GM18868 (cell line): ENCODE measurements at regions not wholly inside any gene's neighbourhood (a gene's known extent, or its start where the extent isn't known, plus 50 kb on each side); places are given as distances from the start of the nearest gene placed in this dataset.

Source experiments
- ATAC-seq: cut with Tn5 transposase; IDR thresholded peaks from one replicate; pipeline ENCODE4 v1.9.1; 2021; ENCODE audit warnings: mild to moderate bottlenecking, moderate library complexity; ENCODE audit not compliant: unreplicated experiment

DNA sequence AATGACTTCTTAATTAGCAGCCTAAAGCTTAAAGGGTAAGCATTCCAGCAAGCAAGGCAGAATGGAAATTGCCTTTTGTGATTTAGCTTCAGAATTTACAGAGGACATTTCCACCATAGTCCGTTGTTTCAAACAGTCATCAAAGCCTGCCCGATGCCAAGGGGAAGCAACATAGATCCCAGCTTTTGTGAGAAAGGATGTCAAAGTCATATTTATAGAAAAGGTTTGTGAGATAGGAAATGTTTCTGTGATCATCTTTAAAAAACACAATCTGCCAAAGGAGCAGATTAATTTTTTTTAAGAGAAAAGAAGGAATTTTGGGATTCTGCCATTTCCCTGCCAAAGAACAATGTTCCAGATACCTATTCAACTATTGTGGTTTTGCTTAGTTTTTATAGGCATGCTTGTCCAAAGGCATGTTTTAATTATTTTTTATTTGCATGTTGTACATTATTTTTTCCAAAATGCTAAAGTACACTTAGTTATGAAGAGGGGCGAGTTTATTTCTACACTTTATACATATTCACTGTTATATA is 346.9 kb downstream of the ZNF608 start:
- no peak for ATAC-seq

- no peak for ATAC-seq
These were observed 348.0 kb downstream of the ZNF608 start for GRCh38 chr5:124398460-124398859.

GRCh38 chr5:124397317-124397716 is 349.1 kb downstream of the ZNF608 start:
- no peak for ATAC-seq

DNA sequence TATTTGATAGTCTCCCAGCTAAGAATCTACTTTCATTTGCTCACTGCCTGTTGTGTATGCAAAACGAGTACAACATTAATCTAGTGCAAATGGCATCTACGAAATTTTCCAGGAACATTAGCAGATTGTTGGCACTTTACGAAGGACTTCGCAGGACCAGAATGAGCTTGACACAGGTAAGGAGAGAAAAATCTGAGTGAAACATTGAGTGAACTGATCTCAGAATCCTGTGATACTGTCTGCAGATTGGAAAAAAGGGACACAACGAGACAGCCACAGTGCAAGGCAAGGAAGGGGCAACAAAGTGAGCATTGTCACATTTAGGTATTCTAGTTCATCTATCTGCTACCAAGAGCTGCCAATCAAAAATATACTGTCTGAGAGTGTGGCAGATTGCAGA is 350.5 kb downstream of the ZNF608 start:
- no peak for ATAC-seq

GRCh38 chr5:124395287-124395686 is 351.2 kb downstream of the ZNF608 start:
- no peak for ATAC-seq

- ATAC-seq = no peak
These were observed 351.7 kb downstream of the ZNF608 start for GRCh38 chr5:124394700-124395245.

- ATAC-seq = no peak
These were observed 352.7 kb downstream of the ZNF608 start for GRCh38 chr5:124393584-124394379.

DNA sequence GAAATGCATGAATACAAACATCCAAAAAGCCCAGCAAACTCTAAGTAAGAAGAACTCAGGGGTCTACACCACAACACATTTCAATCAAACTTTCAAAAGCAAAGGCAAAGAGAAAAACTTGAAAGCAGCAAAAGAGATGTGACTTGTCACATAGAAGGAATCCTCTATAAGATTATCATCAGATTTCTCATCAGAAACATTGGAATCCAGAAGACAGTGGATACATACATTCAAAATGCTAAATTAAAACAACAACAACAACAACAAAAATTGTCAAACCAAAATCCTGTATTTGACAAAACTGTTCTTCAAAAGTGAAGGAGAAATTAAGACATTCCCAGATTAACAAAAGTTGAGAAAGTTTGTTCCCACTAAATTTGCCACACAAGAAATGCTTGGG is 362.7 kb downstream of the ZNF608 start:
- no peak for ATAC-seq

- no peak for ATAC-seq
These were observed 369.1 kb downstream of the ZNF608 start for GRCh38 chr5:124377386-124377785.

GRCh38 chr5:124373883-124374282 is 372.6 kb downstream of the ZNF608 start:
- ATAC-seq = no peak

GRCh38 chr5:124372457-124372856 is 374.0 kb downstream of the ZNF608 start:
- ATAC-seq = no peak

GRCh38 chr5:124371111-124371706 is 375.2 kb downstream of the ZNF608 start:
- ATAC-seq = no peak

GRCh38 chr5:124370601-124371000 is 375.8 kb downstream of the ZNF608 start:
- ATAC-seq = no peak

DNA sequence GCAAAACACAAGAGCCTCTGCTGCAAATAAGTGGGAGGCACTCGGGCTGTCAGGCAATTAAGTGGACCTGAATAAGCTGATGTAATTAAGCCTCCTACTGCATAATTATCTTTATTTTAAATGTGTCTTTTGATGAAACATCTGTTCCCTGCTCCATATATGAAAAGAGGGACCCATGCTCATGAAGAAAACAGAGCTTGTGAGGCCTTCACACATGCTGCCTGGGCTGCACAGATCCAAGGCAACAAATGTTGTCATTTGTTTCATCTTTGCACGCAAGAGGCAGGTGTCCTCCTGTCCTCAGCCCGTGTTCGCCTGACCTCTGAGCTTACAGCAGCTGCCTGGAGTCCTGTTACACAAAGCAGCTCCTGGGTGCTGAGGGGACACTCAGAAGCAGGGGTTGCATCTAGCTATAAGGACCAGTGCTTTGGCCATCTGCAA is 381.1 kb downstream of the ZNF608 start:
- ATAC-seq = no peak

DNA sequence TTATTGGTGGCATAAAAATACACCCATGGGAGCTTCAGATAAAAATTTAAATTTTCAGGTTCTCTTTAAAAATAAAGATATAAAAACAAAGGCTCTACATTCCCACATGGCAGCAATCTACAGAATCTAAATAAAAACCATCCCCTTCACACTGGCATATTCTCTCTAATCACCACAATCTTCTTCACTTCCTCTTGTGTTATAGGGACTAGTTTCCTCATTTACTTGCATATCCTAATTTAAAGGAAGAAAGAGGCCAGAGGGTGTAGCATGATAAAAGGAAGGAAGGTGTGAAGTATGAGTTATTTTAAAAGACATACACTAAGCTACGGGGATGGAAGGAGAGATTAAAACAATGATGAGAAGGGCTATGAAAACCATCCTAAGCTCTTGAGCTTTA is 390.5 kb downstream of the ZNF608 start:
- no peak for ATAC-seq

GRCh38 chr5:124353016-124353415 is 393.4 kb downstream of the ZNF608 start:
- no peak for ATAC-seq

- no peak for ATAC-seq
These were observed 394.1 kb downstream of the ZNF608 start for GRCh38 chr5:124352312-124352711.

- ATAC-seq = no peak
These were observed 396.5 kb downstream of the ZNF608 start for GRCh38 chr5:124349931-124350330.

DNA sequence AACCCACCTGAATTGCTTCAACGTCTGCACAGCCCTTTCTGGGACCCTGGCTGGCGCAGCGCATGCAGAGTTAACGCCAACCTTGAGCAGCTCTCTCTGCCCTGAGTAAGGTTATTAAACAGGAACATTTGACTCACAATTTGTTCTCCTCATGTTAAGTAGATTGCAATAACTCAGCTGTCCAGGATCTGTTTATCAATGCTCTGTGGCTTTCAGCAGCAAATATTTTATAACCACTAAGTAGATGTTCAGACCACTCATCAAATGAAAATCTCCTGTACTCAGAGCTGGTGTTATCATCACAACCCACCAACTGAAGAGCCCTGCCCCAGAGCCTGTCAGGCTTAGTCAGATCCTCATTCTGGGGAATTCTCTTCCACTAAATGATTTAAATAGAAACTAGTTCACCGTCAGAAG is 403.0 kb downstream of the ZNF608 start:
- no peak for ATAC-seq

DNA sequence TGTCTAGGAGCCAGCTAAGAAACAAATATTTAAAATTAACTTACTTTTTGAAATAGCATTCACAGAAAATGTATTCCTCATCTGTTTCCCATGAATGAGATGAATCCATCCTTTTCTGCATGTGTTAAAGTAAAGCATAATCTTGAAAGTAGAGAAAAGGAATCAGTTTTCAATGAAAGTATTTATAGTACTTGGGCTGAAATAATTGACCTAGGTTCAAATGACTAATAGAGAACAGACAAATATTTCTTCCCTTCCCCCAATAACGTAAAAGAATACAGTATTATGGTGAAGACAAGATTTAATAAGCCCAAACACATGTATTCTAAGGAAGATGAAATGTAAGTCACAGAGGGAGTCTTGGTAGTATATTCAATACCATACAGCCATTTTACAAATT is 403.5 kb downstream of the ZNF608 start:
- no peak for ATAC-seq

- no peak for ATAC-seq
These were observed 403.9 kb downstream of the ZNF608 start for GRCh38 chr5:124342584-124342983.

DNA sequence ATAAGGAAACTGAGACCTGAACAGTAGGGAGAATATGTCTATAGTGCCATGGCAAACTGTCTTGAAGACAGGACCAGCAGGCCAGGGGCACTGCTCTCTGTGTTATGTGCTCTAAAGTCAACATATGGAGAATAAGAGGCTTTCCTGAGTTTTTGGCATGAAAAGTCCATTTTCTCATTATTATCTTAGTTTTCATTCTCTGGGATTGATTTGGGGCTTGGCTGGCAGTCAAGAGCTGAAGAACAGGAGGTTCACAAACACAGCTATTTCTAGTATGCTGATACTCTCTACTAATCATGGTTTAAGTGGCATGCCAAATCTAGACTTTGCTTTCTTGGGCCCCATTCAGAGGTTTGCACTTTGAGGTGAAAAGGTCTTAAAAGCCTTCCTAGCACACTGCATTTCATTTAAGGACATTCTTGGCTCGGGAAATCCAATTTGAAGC is 404.4 kb downstream of the ZNF608 start:
- ATAC-seq = no peak
